NT2/D1 (cell line): ENCODE measurements at regions not wholly inside any gene's neighbourhood (a gene's known extent, or its start where the extent isn't known, plus 50 kb on each side); places are given as distances from the start of the nearest gene placed in this dataset.
A peak's percentile ranks its signal among the peaks of the same experiment; 100 is the strongest.

Source experiments
- DNase-seq: peaks from one replicate; pipeline ENCODE4 v3.0.0-alpha.2; 2011; ENCODE audit warnings: low read depth, low spot score
- H3K27me3 ChIP-seq: 2 replicates; pipeline ENCODE4 v1.6.0; 2011; ENCODE audit warnings: mild to moderate bottlenecking; ENCODE audit not compliant: insufficient read length, insufficient read depth
- H3K36me3 ChIP-seq: 2 replicates; pipeline ENCODE4 v1.6.1; 2011; ENCODE audit warnings: mild to moderate bottlenecking, low read length, mixed read lengths; ENCODE audit not compliant: insufficient read depth, insufficient read length
- H3K4me1 ChIP-seq: 2 replicates; pipeline ENCODE4 v1.5.1; 2011; ENCODE audit not compliant: insufficient read depth, insufficient read length
- H3K4me3 ChIP-seq: 2 replicates; pipeline ENCODE4 v1.5.1; 2011; ENCODE audit warnings: low read depth; ENCODE audit not compliant: insufficient read length
- H3K9ac ChIP-seq: 2 replicates; pipeline ENCODE4 v1.6.0; 2011; ENCODE audit warnings: low read depth; ENCODE audit not compliant: insufficient read length
- H3K9me3 ChIP-seq: 2 replicates; pipeline ENCODE4 v1.5.1; 2011; ENCODE audit warnings: mild to moderate bottlenecking, low read length; ENCODE audit not compliant: insufficient read depth
- SUZ12 ChIP-seq: IDR thresholded peaks from 2 replicates; pipeline ENCODE4 v1.6.1; 2011; ENCODE audit not compliant: insufficient read length, insufficient read depth; ENCODE audit errors: extremely low read depth
- YY1 ChIP-seq: IDR thresholded peaks from 2 replicates; pipeline ENCODE4 v1.6.1; 2011; ENCODE audit not compliant: insufficient read length, insufficient read depth
- ZNF274 ChIP-seq: IDR thresholded peaks from 2 replicates; pipeline ENCODE4 v1.6.1; 2011; ENCODE audit warnings: mild to moderate bottlenecking, low read depth, low read length

- DNase-seq, result no peak
- H3K9me3 ChIP-seq, result no peaks in the 10 kb centered on the region
- H3K4me3 ChIP-seq, result no peak overlapping the region
- H3K4me1 ChIP-seq, result no peaks in the 10 kb centered on the region
- TF ChIP-seq ZNF274 (no peak), YY1 (no peak), SUZ12 (no peak)
- no peaks in the 10 kb centered on the region for H3K36me3 ChIP-seq
- H3K27me3 ChIP-seq, result no peaks in the 10 kb centered on the region
- no peak overlapping the region for H3K9ac ChIP-seq
These were observed 297.8 kb upstream of the SEMA3A start for GRCh38 chr7:84492098-84493034.

GRCh38 chr7:84490661-84491060 lies 296.1 kb upstream of the SEMA3A start:
- DNase-seq, result no peak
- Histone ChIP-seq H3K9ac (no peak overlapping the region), H3K4me1 (no peaks in the 10 kb centered on the region), H3K27me3 (no peaks in the 10 kb centered on the region), H3K9me3 (no peaks in the 10 kb centered on the region), H3K36me3 (no peaks in the 10 kb centered on the region), H3K4me3 (no peak overlapping the region)
- no peak for TF ChIP-seq SUZ12
- no peak for TF ChIP-seq YY1
- no peak for TF ChIP-seq ZNF274

GRCh38 chr7:84484502-84485079 lies 290.0 kb upstream of the SEMA3A start:
- Histone ChIP-seq H3K4me1 (no peaks in the 10 kb centered on the region), H3K27me3 (no peaks in the 10 kb centered on the region), H3K9me3 (no peaks in the 10 kb centered on the region), H3K4me3 (no peak overlapping the region), H3K36me3 (no peaks in the 10 kb centered on the region), H3K9ac (no peak overlapping the region)
- TF ChIP-seq ZNF274 (no peak), YY1 (no peak), SUZ12 (no peak)
- DNase-seq, result no peak

GRCh38 chr7:84482476-84482875 lies 287.9 kb upstream of the SEMA3A start:
- Histone ChIP-seq H3K27me3 (no peaks in the 10 kb centered on the region), H3K4me1 (no peaks in the 10 kb centered on the region), H3K4me3 (no peak overlapping the region), H3K9ac (no peak overlapping the region), H3K36me3 (no peaks in the 10 kb centered on the region), H3K9me3 (no peaks in the 10 kb centered on the region)
- TF ChIP-seq SUZ12, result no peak
- TF ChIP-seq ZNF274, result no peak
- TF ChIP-seq YY1, result no peak
- DNase-seq, result no peak

DNA sequence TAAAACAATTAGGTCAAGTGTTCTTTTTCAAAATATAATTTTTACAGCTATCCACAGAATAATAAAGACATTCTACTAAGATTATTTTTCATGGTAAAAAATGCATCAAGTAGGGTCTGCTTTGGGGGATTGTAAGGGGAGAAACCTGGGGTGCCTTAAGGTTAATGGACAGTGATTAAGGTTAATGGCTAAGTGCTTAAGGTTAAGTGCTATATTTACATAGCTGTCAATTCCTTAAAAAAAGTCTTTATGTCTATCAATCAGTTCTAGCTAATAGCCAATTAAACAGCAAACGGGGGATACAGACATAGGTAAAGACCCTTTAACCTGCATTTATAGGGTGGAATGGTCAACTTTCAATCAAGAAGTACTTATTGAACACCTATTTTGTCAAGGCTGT lies 284.5 kb upstream of the SEMA3A start:
- H3K27me3 ChIP-seq, result no peaks in the 10 kb centered on the region
- no peaks in the 10 kb centered on the region for H3K36me3 ChIP-seq
- peak; percentile 23 for DNase-seq
- TF ChIP-seq SUZ12 (no peak), YY1 (no peak), ZNF274 (no peak)
- no peak overlapping the region for H3K4me3 ChIP-seq
- H3K9ac ChIP-seq, result no peak overlapping the region
- no peaks in the 10 kb centered on the region for H3K4me1 ChIP-seq
- H3K9me3 ChIP-seq, result no peaks in the 10 kb centered on the region

- Histone ChIP-seq H3K36me3 (no peaks in the 10 kb centered on the region), H3K9ac (no peak overlapping the region), H3K4me1 (no peaks in the 10 kb centered on the region), H3K4me3 (no peak overlapping the region), H3K27me3 (no peaks in the 10 kb centered on the region), H3K9me3 (no peaks in the 10 kb centered on the region)
- DNase-seq, result no peak
- TF ChIP-seq ZNF274 (no peak), YY1 (no peak), SUZ12 (no peak)
These were observed 283.3 kb upstream of the SEMA3A start for GRCh38 chr7:84477786-84478478.

GRCh38 chr7:84474436-84474835 lies 279.8 kb upstream of the SEMA3A start:
- Histone ChIP-seq H3K9me3 (no peaks in the 10 kb centered on the region), H3K4me1 (no peaks in the 10 kb centered on the region), H3K36me3 (no peaks in the 10 kb centered on the region), H3K4me3 (no peak overlapping the region), H3K27me3 (no peaks in the 10 kb centered on the region), H3K9ac (no peak overlapping the region)
- no peak for TF ChIP-seq YY1
- no peak for TF ChIP-seq SUZ12
- no peak for TF ChIP-seq ZNF274
- DNase-seq, result no peak
